GM19043 (cell line): ENCODE measurements at regions not wholly inside any gene's neighbourhood (a gene's known extent, or its start where the extent isn't known, plus 50 kb on each side); places are given as distances from the start of the nearest gene placed in this dataset.
"Not testable (repeated sequence)": the region's sequence is repeated elsewhere in the genome, so short reads cannot be mapped to it uniquely, and the experiment has no call there.

Experiments
- ATAC-seq: cut with Tn5 transposase; IDR thresholded peaks from one replicate; pipeline ENCODE4 v1.9.1; 2021; ENCODE audit warnings: low read depth; ENCODE audit not compliant: unreplicated experiment

DNA sequence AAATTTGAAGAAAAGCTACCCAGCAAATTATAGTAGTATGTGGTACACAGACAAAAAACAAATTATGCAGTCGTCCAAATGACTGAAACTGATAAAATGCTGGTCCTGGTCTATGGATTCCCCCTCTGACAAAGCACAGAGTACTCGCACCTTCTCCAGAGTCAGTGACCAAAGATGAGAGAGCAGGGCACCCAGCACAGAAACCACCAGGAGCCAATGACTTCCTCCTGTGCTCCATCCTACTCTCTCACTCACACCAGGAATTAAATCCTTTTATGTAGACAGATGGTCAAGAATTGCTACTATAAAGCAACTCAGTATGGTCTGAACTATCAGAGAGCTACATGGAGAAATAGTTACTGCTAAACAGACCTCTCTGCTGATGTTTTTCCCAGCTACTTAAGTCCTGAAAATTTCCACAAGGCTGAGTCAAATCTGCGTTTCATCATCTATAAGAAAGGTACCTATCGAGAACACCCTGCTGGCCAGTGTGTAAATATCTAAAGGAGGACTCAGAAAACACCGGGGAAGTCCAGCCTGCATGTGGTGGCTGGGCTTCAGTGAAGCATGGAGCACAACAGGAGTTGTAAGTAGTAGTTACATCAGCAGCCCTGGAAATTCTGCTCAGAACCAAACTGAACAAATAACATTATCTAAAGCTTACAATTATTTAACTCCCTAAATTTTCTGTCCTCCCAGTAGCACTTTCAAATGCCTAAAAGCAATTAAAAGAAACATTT, 84.5 kb upstream of the FBXO28 start:
- peak; percentile 87 for ATAC-seq

DNA sequence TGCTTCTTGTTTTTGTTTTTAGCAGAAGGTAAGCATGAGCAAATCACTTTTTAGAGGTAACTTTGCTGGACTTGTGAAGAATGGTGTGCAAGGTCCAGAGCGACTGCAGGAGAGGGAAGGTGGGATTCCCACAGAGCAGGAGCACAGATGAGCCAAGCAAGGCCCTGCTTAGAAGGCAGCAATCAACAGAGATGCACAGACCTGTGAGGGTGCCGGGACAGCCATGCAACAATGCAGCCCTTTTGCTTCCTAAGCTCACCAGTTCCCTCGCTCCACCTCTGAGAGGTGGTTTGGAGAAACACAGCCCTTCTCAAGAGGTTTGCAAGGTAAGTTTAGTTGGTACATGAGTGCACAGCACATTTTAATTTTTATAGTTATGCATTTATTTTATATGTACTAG, 85.1 kb upstream of the FBXO28 start:
- not testable (repeated sequence) for ATAC-seq

DNA sequence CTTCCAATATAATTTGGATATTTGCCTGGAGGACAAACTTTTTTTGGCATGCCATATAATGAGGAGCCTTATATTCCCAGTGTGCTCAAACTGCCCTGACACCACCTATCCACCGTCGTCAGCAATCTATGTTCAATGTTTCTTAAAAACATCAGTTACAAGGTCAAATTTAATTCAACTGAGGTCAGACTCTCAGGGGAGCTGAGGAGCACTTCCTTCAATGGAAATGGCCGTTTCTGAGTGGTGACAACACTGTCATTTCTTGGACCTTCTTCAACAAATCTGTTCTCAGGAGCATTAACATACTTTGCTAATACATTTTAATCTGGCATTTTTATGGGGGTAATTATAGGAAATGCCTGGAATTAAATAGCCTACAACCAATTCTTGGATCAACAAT, 90.8 kb upstream of the FBXO28 start:
- ATAC-seq = not testable (repeated sequence)

DNA sequence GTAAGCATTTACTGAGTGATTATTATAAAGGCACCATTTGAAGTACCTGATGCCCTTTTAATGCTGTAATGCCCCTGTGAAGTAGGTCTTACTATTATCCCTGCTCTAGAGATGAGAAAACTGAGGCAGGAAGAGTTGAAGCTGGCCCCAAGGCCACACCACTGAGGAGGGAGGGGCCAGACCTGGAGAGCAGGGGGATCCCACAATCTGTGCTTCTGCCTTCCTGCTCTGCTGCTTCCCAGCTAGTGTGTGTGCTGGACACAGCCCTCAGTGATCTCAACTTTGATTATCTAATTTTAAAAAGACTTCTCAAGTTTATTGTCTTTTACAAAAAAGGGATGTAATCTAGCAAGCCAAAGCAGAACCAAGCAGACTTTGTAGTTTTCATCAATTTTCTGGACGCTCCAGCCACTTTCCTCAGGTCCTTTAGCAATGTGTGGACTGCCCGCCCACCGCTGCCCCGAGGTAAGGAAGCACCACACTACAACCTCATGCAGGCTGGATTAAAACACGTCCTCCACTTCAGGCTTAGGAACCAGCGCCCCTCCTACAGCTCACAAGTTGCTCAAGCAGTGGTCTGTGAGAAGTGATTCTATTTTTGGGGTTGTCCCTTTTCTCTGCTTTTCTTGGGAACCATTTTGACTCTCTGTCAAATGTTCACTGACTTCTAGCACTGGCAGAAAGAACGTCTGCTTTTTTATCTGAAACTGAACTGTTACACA, 91.5 kb upstream of the FBXO28 start:
- not testable (repeated sequence) for ATAC-seq

DNA sequence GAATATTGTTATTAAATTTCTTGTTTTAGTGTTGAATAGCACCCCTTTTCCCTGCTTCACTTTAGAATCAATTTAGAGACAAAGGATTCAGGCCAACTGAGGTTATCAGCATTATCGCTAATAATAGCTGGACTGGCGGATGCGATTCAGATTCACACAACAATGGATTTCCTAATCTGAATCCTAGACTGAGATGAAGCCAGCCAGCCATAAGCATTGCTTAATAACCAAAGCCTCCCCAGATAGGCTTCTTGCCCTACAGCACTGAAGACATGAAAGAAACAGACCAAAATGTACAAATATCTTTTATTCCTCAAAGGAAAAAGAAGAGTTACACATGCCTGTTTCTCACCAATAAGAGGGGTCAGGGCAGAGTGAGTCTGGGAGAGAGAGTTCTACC, 94.0 kb upstream of the FBXO28 start:
- not testable (repeated sequence) for ATAC-seq

DNA sequence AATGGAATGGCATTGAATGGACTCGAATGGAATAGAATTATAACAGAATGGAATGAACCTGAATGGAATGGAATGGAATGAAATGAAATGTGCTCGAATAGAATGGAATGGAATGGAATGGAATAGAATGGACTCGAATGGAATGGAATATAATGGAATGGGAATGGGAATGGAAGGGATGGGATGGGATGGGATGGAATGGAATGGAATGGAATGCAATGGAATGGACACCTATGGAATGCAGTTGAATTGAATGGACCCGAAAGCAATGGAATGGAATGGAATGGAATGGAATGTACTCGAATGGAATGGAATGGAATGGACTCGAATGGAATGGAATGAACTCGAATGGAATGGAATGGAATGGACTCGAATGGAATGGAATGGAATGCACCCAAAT, 98.1 kb upstream of the FBXO28 start:
- not testable (repeated sequence) for ATAC-seq

DNA sequence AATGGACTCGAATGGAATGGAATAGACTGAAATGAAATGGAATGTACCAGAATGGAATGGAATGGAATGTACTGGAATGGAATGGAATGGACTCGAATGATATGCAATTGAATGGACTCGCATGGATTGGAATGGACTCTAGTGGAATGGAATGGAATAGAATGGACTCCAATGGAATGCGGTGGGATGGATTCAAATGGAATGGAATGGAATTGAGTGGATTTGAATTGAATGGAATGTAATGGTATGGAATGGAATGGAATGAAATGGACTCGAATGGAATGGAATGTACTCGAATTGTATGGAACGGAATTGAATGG, 99.6 kb upstream of the FBXO28 start:
- no peak for ATAC-seq

DNA sequence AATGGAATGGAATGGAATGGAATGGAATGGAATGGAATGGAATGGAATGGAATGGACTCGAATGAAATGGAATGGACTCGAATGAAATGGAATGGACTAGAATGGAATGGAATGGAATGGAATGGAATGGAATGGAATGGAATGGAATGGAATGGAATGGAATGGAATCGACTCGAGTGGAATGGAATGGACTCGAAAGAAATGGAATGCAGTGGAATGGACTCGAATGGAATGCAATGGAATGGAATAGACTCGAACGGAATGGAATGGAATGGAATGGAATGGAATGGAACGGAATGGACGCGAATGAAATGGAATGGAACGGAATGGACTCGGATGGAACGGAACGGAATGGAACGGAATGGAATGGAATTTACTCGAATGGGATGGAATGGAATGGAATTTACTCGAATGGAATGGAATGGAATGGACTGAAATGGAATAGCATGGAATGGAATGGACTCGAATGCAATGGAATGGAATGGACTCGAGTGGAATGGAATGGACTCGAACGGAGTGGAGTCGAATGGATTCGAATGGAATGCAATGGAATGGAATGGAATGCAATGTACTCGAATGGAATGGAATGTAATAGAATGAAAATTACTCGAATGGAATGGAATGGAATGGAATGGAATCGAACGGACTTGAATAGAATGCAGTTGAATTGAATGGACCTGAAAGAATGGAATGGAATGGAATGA, 100.1 kb upstream of the FBXO28 start:
- ATAC-seq = not testable (repeated sequence)

DNA sequence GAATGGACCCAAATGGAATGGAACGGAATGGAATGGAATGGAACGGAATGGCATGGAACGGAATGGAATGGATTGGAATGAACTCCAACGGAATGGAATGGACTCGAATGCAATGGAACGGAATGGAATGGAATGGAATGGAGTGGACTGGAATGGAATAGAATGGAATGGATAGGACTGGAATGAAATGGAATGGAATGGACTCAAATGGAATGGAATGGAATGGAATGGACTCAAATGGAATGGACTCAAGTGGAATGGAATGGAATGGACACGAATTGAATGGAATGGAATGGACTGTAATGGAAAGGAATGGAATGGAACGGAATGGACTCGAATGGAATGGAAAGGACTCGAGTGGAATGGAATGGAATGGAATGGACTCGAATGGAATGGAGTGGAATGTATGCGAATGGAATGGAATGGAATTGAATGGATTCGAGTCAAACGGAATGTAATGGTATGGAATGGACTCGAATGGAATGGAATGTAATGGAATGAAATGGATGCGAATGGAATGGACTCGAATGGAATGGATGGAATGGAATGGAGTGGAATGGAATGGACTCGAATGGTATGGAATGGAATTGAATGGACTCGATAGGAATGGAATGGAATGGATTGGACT, 101.0 kb upstream of the FBXO28 start:
- not testable (repeated sequence) for ATAC-seq

DNA sequence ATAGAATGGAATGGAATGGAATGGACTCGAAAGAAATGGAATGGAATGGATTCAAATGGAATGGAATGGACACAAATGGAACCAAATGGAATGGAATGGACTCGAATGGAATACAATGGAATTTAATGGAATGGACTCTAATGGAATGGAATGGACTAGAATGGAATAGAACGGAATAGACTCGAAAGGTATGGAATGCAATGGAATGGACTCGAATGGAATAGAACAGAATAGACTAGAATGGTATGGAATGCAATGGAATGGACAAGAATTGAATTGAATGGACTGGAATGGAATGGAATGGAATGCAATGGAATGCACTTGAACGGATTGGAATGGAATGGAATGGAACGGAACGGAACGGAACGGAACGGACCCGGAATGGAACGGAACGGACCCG, 101.7 kb upstream of the FBXO28 start:
- ATAC-seq = not testable (repeated sequence)

DNA sequence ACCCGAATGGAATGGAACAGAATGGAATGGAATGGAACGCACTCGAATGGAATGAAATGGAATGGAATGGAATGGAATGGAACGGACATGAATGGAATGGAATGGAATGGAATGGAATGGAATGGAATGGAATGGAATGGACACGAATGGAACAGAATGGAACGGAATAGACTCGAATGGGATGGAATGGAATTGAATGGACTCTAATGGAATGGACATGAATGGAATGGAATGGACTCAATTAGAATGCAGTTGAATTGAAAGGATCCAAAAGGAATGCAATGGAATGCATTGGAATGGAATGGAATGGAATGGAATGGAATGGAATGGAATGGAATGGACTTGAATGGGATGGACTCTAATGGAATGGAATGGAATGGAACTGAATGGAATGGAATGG, 102.2 kb upstream of the FBXO28 start:
- ATAC-seq = not testable (repeated sequence)

DNA sequence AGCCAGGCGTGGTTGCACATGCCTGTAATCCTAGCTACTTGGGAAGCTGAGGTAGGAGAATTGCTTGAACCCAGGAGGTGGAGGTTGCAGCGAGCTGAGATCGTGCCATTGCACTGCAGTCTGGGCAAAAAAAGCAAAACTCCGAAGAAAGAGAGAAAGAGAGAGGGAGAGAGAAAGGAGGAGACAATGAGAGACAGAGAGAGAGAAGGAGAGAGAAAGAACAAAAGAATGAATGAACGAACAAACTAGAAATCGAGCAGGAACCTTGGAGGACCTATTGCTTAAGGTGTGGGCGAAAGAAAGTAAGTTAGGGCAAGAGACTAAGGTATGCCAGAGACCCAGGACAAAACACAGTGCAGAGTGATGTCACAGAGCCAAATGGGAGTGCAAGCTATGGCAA, 102.8 kb upstream of the FBXO28 start:
- not testable (repeated sequence) for ATAC-seq

DNA sequence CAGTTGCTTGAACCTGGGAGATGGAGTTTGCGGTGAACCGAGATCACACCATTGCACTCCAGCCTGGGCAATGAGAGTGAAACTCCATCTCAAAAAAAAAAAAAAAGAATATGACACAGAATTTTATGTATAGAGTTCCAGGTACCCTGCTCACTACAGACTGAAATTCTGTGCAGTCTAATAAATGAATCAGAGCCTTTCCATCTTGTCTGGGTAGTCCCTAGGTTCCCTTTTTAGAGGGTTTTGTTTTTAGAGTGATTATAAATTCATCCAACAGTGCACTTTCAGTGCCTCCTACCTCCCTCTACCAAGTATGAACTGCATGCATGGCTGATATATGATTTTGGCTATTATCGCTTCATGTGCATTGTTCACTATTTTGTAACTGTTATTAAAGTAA, 107.9 kb upstream of the FBXO28 start:
- not testable (repeated sequence) for ATAC-seq

DNA sequence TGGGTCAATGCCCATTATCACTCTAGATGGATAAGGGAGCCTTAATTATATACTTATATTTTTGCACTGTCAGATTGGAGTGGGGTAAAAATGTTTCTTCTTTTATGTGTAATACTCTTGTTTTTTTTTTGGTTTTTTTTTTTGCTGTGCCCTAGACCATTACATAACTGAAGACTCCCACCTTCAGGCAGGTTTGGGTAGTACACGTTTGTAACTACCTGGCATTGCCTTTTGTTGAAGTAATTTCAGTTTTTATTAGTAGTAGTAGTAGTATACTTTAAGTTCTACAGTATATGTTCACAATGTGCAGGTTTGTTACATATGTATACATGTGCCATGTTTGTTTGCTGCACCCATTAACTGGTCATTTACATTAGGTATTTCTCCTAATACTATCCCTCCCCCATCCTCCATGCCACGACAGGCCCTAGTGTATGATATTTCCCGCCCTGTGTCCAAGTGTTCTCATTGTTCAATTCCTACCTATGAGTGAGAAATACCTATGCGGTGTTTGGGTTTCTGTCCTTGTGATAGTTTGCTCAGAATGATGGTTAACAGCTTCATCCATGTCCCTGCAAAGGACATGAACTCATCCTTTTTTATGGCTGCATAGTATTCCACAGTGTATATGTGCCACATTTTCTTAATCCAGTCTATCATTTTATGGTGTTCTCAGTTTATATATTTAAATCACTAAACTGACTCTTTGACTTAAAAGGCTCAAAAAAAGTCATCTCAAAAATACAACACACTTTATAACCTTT, 109.2 kb upstream of the FBXO28 start:
- not testable (repeated sequence) for ATAC-seq

DNA sequence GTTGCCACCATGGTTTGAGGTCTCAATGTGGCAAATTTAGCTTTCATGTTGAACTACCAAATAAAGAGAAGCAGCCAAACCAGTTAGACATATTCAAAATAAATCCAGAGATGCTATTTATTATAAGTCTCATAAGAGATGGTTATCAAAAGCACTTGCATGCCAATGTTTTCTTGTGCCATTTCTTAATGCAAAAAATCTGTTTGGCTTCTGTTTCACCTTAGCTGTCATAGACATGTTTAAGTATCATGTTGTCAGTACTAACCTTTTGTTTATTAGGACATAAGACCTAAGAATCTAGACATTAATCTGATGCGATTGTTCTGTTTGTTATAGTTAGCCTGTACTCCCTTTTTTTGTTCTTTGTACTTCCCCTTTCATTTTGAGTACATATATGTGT, 110.0 kb upstream of the FBXO28 start:
- ATAC-seq = not testable (repeated sequence)

DNA sequence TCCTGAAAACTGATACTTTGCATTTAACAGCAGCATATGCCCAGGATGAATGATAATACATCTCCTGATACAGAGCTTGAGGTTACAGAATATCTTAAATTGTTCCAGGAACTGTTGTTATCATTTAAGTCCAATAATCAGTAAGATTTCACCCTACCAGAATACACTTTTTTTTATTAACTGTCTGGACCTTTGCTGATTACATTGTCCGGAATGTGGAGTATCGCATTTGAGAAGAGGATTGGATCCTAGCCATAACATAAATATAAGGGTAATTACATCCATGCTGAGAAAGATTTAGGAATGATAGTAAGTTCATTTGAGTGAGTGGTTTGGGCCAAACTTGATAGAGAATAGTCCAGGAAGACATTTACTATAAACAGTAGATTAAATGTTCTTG, 112.2 kb upstream of the FBXO28 start:
- not testable (repeated sequence) for ATAC-seq

DNA sequence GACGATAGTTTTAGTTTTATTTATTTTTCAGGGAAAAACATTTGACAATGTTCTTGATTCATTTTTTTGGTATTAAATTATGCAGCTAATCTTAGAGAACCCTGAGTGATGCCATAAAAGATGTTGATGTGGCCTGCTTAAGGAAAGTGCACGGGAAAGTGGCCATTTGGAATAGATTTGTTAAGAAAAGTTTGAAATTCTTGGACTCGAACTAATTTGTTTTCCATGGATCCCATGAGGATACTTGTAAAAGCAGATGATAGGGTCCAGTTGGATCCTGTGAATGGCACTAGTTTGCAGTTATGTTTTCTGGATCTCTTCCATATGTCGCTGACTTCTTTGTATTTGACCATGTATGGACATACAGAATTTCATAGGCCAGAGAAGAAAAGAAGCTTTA, 114.2 kb upstream of the FBXO28 start:
- not testable (repeated sequence) for ATAC-seq

DNA sequence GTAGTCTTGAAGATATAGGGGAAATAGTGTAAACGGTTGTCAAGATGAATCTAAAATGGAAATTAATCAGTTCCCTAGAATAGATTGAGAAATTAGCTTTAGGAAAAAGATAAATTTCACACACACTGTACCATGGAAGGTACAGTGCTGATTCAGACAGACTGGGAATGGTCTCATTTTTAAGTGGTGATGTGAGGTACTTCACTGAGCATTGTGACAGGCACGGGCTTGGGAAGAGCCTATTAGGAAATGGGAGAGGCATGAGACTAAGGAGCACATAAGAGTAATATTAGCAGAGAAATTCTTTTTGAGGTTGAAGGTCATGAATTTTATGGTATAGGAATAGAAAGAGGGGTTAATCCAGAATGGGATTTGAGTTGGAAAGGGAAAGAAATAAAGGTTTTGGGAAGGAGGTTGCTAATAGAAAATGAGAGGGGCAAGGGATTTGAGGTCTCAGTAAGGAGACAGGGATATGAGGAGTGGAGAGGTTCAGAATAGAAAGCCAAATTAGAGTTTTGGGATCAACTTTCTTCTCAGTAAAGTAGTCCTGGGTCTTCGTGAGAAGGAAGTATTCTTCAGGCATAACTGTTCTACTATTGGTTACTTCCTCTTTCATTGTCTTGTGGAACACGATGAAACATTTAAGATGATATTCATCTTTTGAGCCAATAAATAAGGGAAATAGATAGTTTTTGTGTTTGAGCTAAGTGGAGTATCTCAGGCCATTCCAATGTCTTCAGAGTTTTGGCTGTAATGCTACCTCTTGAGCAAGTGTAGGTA, 115.0 kb upstream of the FBXO28 start:
- not testable (repeated sequence) for ATAC-seq

DNA sequence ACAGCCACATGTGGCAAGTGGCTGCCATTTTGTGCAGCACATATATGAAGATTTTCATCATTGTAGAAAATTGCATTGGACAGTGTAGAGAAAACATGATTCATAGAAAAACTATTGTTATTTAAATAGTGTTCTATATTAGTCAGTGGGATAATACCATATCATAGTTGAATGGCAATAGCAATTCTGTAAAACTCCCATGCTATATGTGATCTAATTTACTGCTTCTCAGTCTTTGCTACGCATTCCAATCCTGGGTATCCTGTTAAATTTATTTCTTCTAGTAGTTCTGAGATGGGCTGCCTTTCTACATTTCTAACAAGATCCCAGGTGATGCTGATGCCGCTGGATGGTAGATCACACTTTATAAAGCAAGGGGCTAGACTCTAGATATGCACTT, 117.5 kb upstream of the FBXO28 start:
- not testable (repeated sequence) for ATAC-seq
